Heart right ventricle (tissue), 16 donors: ENCODE measurements at regions not wholly inside any gene's neighbourhood (a gene's known extent, or its start where the extent isn't known, plus 50 kb on each side); places are given as distances from the start of the nearest gene placed in this dataset.

ENCODE experiments used
- ATAC-seq, 8 donors: fragments of 200-7000 bp; cut with Tn5 transposase; one replicate each; pipeline ENCODE4 v1.9.1; 2020; ENCODE audit warnings: mild to moderate bottlenecking in 8 of 8, moderate library complexity in 8 of 8, moderate number of reproducible peaks in 1 of 8
- DNase-seq, 2 donors: peaks; one replicate each; pipeline ENCODE4 v3.0.0-alpha.2; 2020
- H3K27ac ChIP-seq, 10 donors: fragments of 200-600 bp; sonication (generic) in 2 of 10; one replicate each; pipeline versions ENCODE4 v1.5.0 to v1.8.0; 2020 to 2022; ENCODE audit warnings: mild to moderate bottlenecking in 3 of 10
- H3K27me3 ChIP-seq, 7 donors: fragments of 200-600 bp; one replicate each; pipeline ENCODE4 v1.8.0; 2021 to 2022; ENCODE audit warnings: mild to moderate bottlenecking in 2 of 7
- H3K36me3 ChIP-seq, 9 donors: fragments of 200-600 bp; sonication (generic) in 1 of 9; one replicate each; pipeline versions ENCODE4 v1.5.0 to v1.8.0; 2020 to 2022; ENCODE audit warnings: mild to moderate bottlenecking in 2 of 9
- H3K4me1 ChIP-seq, 9 donors: fragments of 200-600 bp; sonication (generic) in 1 of 9; one replicate each; pipeline versions ENCODE4 v1.5.0 to v1.8.0; 2020 to 2022; ENCODE audit warnings: mild to moderate bottlenecking in 4 of 9
- H3K4me3 ChIP-seq, 10 donors: fragments of 200-600 bp; sonication (generic) in 2 of 10; one replicate each; pipeline versions ENCODE4 v1.5.0 to v1.8.0; 2020 to 2022; ENCODE audit warnings: mild to moderate bottlenecking in 7 of 10, moderate library complexity in 2 of 10
- H3K9me3 ChIP-seq, 11 donors: fragments of 200-600 bp in 10 of 11; sonication (generic) in 2 of 11; one replicate each; pipeline versions ENCODE4 v1.5.0 to v1.8.0; 2013 to 2022; ENCODE audit warnings: mild to moderate bottlenecking in 2 of 11, control low read depth in 1 of 11, moderate library complexity in 1 of 11
- CTCF ChIP-seq, 9 donors: fragments of 200-600 bp; sonication (generic) in 2 of 9; IDR thresholded peaks; one replicate each; pipeline versions ENCODE4 v1.5.0 to v1.8.0; 2021 to 2022; ENCODE audit warnings: antibody characterized with exemption in 9 of 9, mild to moderate bottlenecking in 5 of 9, moderate library complexity in 1 of 9
- WGBS, 2 donors: extraction: QIAGEN DNeasy Blood & Tissue Kit; methylation state at CpG; one replicate each; pipeline ENCODE4 v1.1.7; 2013; ENCODE audit warnings: inconsistent platforms in 1 of 2; 5-methylcytosine and 5-hydroxymethylcytosine counted together
- intact Hi-C, 10 donors: fragments of 100-400 bp; cut with DNase I; formaldehyde crosslinking; loops; one replicate each; pipeline versions ENCODE4 v1.11.1 to v1.14.2; 2022
- donor health status: Arrhythmogenic right ventricular cardiomyopathy.
- donor health status: ischemic (EF 13 %, LVEDD 7.1; RV severe dilation, severe dysfunction).
- donor health status: healthy with polysubstance abuse.
- donor health status: DM: no; HTN: yes; CAD: no.
- donor health status: DM: no; HTN: no; CAD: no.
- donor health status: ischemic (EF 25% LVEDD 6.9; RV normal size, moderate dysfunction).
- donor health status: ischemic (EF 25% LVEDD 5.7; RV mildly dilated, moderate dysfunction).
- donor health status: healthy.
- donor health status: DM: yes; HTN: yes; CAD: no.
- donor health status: Ischemic cardiomyopathy.
- donor health status: ischemic (EF 35%, LVEDD 5.7; RV mildly dilated, moderate dysfunction).
- donor health status: nonischemic (EF 11% LVEDD 7.7; RV severe dilation, severe dysfunction).
- donor health status: DM: yes; HTN: yes; CAD: no.
- donor health status: PGD.
- donor health status: ischemic (EF 29% LVEDD 5.4; RV normal size, mild dysfunction).
- donor health status: nonischemic (EF 23%, LVEDD 6.1; RV moderate dilation, normal function).

DNA sequence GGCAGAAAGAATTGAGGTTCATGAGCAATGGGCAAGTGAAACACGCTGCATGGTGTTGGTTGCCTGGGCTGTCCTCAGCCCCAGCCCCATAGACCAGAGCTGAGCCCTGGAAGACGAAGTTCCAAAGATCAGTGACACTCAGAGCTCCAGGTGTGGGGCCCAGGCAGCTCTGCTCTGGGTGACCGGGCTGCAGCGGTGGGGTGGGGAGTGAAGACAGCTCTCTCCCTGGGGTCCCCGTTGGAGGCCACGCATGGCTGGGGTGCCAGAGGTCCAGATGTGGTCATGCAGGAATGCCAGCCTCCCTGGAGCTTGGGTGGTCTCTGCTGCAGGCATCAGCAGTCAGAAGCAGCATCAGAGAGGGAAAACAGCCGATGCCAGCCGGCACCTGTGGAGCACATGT, 165.0 kb upstream of the ERCC6L2 start:
- WGBS, 2 donors: 93 to 94% methylated on average over 8 of the region's 8 CpGs
- H3K36me3 ChIP-seq: no peaks in the 10 kb centered on the region
- peaks cover 0 to 7% (median 0%) of the 10 kb centered on the region in 11 donors for H3K9me3 ChIP-seq
- no peak for ATAC-seq
- intact Hi-C loops: no loop called here
- no peaks in the 10 kb centered on the region for H3K4me1 ChIP-seq
- H3K27me3 ChIP-seq: peaks cover 0 to 6% (median 0%) of the 10 kb centered on the region in 7 donors
- no peak overlapping the region for H3K27ac ChIP-seq
- no peak for DNase-seq
- H3K4me3 ChIP-seq: no peak overlapping the region
- TF ChIP-seq CTCF (IDR thresholded peaks at IDR 0.05): no peak

- DNase-seq (no peak), ATAC-seq (no peak)
- TF ChIP-seq CTCF (IDR thresholded peaks at IDR 0.05): no peak
- Histone ChIP-seq H3K9me3 (no peaks in the 10 kb centered on the region), H3K36me3 (no peaks in the 10 kb centered on the region), H3K27me3 (peaks cover 0 to 15% (median 0%) of the 10 kb centered on the region in 7 donors), H3K4me1 (no peaks in the 10 kb centered on the region), H3K4me3 (no peak overlapping the region), H3K27ac (no peak overlapping the region)
- WGBS, 2 donors: 78 to 80% methylated on average over 1 of the region's 1 CpG
- intact Hi-C loops: no loop called here
Measured at GRCh38 chr9:95696701-95697100, 178.8 kb upstream of the ERCC6L2 start.

DNA sequence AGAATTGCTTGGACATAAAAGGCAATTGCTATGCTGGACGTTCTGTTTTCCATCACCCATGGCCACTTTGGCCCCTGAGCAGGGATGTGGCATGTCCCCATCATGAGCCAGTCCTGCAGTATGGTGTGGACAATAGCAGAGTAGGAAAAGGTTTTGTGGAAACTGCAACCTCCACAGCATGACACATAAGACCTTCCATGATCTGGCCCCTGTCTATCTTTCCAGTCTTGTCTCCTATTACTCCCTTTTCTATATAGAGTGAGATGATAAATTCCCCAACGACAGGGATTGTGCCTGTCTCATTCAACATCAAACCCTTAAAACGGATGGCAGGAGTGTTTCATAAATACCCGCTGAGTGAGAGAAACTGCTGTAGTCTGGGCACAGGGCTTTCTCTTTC, 174.7 kb upstream of the PTCH1 start:
- Histone ChIP-seq H3K27ac (no peak overlapping the region), H3K4me1 (peaks cover 0 to 5% (median 0%) of the 10 kb centered on the region in 9 donors), H3K36me3 (no peaks in the 10 kb centered on the region), H3K27me3 (peaks cover 0 to 13% (median 0%) of the 10 kb centered on the region in 7 donors), H3K4me3 (no peak overlapping the region), H3K9me3 (no peaks in the 10 kb centered on the region)
- 82 to 83% methylated on average over 4 of the region's 4 CpGs for WGBS, 2 donors
- ATAC-seq (no peak), DNase-seq (no peak)
- no peak for TF ChIP-seq CTCF (IDR thresholded peaks at IDR 0.05)
- intact Hi-C loops: no loop called here

DNA sequence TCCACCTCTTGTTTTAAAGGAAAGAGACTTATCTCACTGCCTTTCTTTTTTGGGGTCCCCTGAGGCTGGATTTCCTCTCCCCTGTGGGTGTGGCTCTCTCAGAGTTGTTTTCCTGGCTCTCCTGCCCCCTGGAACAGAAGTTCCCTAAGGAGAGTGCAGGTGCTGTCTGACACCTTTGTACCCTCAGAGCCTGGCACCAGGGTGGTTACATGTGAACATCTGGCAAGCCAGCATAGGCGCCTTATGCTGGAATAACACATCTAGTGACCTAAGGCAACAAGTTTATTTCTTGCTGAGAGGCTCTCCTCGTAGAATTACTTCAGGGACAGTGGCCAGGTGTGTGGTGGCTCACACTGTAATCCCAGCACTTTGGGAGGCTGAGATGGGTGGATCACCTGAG, 172.9 kb upstream of the PTCH1 start:
- ATAC-seq (no peak), DNase-seq (no peak)
- no peaks in the 10 kb centered on the region for H3K36me3 ChIP-seq
- intact Hi-C loops: no loop called here
- 83 to 94% methylated on average over 2 of the region's 2 CpGs for WGBS, 2 donors
- H3K27me3 ChIP-seq: peaks cover 0 to 22% (median 4%) of the 10 kb centered on the region in 7 donors
- H3K4me1 ChIP-seq: peaks cover 0 to 5% (median 0%) of the 10 kb centered on the region in 9 donors
- H3K9me3 ChIP-seq: no peaks in the 10 kb centered on the region
- H3K27ac ChIP-seq: no peak overlapping the region
- no peak overlapping the region for H3K4me3 ChIP-seq
- TF ChIP-seq CTCF (IDR thresholded peaks at IDR 0.05): no peak
